ENCODE measurements at regions not wholly inside any gene's neighbourhood (a gene's known extent, or its start where the extent isn't known, plus 50 kb on each side); places are given as distances from the start of the nearest gene placed in this dataset.

DNA sequence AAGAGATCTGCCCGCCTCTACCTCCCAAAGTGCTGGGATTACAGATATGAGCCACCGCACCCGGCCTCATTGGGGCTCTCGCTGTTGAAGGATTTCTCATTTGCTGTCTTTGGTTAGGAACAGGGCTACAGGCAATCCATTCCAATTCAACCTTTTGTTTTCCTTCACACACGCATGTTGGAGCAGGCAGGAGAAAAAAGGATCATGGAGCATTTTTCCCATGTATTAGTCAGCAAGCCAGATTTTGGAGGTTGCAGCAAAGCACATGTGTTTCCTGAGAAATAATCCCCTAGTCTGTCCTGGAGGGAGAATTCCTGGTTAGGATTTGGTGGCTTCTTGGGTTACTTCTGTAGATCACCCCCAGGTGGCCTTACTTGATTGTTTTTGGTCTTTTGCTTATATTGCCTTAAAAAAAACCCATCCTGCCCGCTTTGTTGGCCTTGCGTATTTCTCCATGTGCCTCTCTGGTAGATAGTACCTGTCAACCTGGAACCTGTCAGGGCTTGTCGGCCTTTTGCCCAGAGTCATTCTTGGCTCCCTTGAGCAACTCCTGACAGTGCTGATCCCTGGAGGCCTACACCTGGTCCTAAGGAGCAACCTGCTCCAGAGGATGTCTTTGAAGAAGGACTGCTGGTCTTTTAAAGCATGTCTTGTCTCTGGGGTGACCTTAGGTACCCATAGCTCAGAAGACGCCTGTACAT is 82.4 kb upstream of the CLCN4 start:
- no peak for TF ChIP-seq EZH2 (IDR thresholded peaks at IDR 0.05; ENCODE audit: borderline replicate concordance, low read length)
- TF ChIP-seq, protein P1, sequence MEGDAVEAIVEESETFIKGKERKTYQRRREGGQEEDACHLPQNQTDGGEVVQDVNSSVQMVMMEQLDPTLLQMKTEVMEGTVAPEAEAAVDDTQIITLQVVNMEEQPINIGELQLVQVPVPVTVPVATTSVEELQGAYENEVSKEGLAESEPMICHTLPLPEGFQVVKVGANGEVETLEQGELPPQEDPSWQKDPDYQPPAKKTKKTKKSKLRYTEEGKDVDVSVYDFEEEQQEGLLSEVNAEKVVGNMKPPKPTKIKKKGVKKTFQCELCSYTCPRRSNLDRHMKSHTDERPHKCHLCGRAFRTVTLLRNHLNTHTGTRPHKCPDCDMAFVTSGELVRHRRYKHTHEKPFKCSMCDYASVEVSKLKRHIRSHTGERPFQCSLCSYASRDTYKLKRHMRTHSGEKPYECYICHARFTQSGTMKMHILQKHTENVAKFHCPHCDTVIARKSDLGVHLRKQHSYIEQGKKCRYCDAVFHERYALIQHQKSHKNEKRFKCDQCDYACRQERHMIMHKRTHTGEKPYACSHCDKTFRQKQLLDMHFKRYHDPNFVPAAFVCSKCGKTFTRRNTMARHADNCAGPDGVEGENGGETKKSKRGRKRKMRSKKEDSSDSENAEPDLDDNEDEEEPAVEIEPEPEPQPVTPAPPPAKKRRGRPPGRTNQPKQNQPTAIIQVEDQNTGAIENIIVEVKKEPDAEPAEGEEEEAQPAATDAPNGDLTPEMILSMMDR (IDR thresholded peaks at IDR 0.05; ENCODE audit: low read length): no peak

Measured in OCI-LY1 (cell line).